ENCODE measurements at regions not wholly inside any gene's neighbourhood (a gene's known extent, or its start where the extent isn't known, plus 50 kb on each side); places are given as distances from the start of the nearest gene placed in this dataset.
"Not testable (repeated sequence)": the region's sequence is repeated elsewhere in the genome, so short reads cannot be mapped to it uniquely, and the experiment has no call there.

- TF ChIP-seq CTCF (IDR thresholded peaks at IDR 0.05; ENCODE audit: poor library complexity, severe bottlenecking); POLR2AphosphoS5 (IDR thresholded peaks at IDR 0.05); EP300 (conservative IDR thresholded peaks at IDR 0.05; ENCODE audit: poor library complexity, severe bottlenecking); RAD21 (conservative IDR thresholded peaks at IDR 0.05); TAF1 (IDR thresholded peaks at IDR 0.05; ENCODE audit: low read depth); EZH2 (IDR thresholded peaks at IDR 0.05; ENCODE audit: borderline replicate concordance, insufficient read depth, low read length, poor library complexity, severe bottlenecking): not testable (repeated sequence)
Measured at GRCh38 chr1:73245196-73245595, 952.8 kb downstream of the LRRIQ3 start.
